Heart left ventricle (tissue), 16 donors: ENCODE measurements at regions not wholly inside any gene's neighbourhood (a gene's known extent, or its start where the extent isn't known, plus 50 kb on each side); places are given as distances from the start of the nearest gene placed in this dataset.

Experiments used
- ATAC-seq, 4 donors: fragments of 200-7000 bp; cut with Tn5 transposase; one replicate each; pipeline ENCODE4 v1.9.1; 2020 to 2022; ENCODE audit warnings: moderate library complexity in 4 of 4, mild to moderate bottlenecking in 3 of 4, moderate number of reproducible peaks in 1 of 4
- DNase-seq, 5 donors: peaks; one replicate each; pipeline ENCODE4 v3.0.0-alpha.2; 2020
- H3K27ac ChIP-seq, 12 donors: fragments of 200-600 bp; sonication (generic) in 4 of 12; one replicate each; pipeline versions ENCODE4 v1.5.0 to v1.8.0; 2016 to 2022; ENCODE audit warnings: mild to moderate bottlenecking in 2 of 12
- H3K27me3 ChIP-seq, 9 donors: fragments of 200-600 bp; sonication (generic) in 2 of 9; one replicate each; pipeline versions ENCODE4 v1.5.1 to v1.8.0; 2016 to 2022; ENCODE audit warnings: mild to moderate bottlenecking in 3 of 9
- H3K36me3 ChIP-seq, 9 donors: fragments of 200-600 bp; sonication (generic) in 2 of 9; one replicate each; pipeline versions ENCODE4 v1.5.0 to v1.8.0; 2018 to 2022; ENCODE audit warnings: mild to moderate bottlenecking in 2 of 9
- H3K4me1 ChIP-seq, 12 donors: fragments of 200-600 bp; sonication (generic) in 4 of 12; one replicate each; pipeline versions ENCODE4 v1.5.0 to v1.8.0; 2016 to 2022; ENCODE audit warnings: mild to moderate bottlenecking in 3 of 12
- H3K4me3 ChIP-seq, 12 donors: fragments of 200-600 bp; sonication (generic) in 4 of 12; one replicate each; pipeline versions ENCODE4 v1.5.0 to v1.8.0; 2017 to 2022; ENCODE audit warnings: mild to moderate bottlenecking in 9 of 12, moderate library complexity in 4 of 12
- H3K9me3 ChIP-seq, 12 donors: fragments of 200-600 bp; sonication (generic) in 4 of 12; one replicate each; pipeline versions ENCODE4 v1.5.0 to v1.8.0; 2016 to 2022; ENCODE audit warnings: mild to moderate bottlenecking in 1 of 12
- POLR2A ChIP-seq, 2 donors: fragments of 450-650 bp; IDR thresholded peaks; one replicate each; pipeline ENCODE4 v1.6.1; 2017; ENCODE audit warnings: antibody characterized with exemption in 2 of 2, mild to moderate bottlenecking in 2 of 2, moderate library complexity in 2 of 2
- WGBS, 4 donors: extraction: QIAGEN DNeasy Blood & Tissue Kit in 2 of 4; methylation state at CpG; one replicate each; pipeline versions ENCODE4 v1.1.5 to v1.1.7; 2013 to 2018; 5-methylcytosine and 5-hydroxymethylcytosine counted together
- intact Hi-C, 10 donors: fragments of 100-400 bp; cut with DNase I; formaldehyde crosslinking; loops; one replicate each; pipeline versions ENCODE4 v1.11.1 to v1.14.2; 2022
- TF ChIP-seq, protein P1 (sequence below), 12 donors: fragments of 200-600 bp; sonication (generic) in 4 of 12; IDR thresholded peaks; one replicate each; pipeline versions ENCODE4 v1.5.0 to v1.8.0; 2018 to 2022; ENCODE audit warnings: antibody characterized with exemption in 12 of 12, mild to moderate bottlenecking in 5 of 12
- donor health status: ischemic (EF 13 %, LVEDD 7.1; RV severe dilation, severe dysfunction).
- donor health status: healthy with polysubstance abuse.
- donor health status: DM: no; HTN: yes; CAD: no.
- donor health status: DM: no; HTN: no; CAD: no.
- donor health status: ischemic (EF 25% LVEDD 6.9; RV normal size, moderate dysfunction).
- donor health status: ischemic (EF 25% LVEDD 5.7; RV mildly dilated, moderate dysfunction).
- donor health status: healthy.
- donor health status: DM: yes; HTN: yes; CAD: no.
- donor health status: ischemic (EF 35%, LVEDD 5.7; RV mildly dilated, moderate dysfunction).
- donor health status: nonischemic (EF 11% LVEDD 7.7; RV severe dilation, severe dysfunction).
- donor health status: DM: yes; HTN: yes; CAD: no.
- donor health status: PGD.
- donor health status: ischemic (EF 29% LVEDD 5.4; RV normal size, mild dysfunction).
- donor health status: nonischemic (EF 23%, LVEDD 6.1; RV moderate dilation, normal function).

DNA sequence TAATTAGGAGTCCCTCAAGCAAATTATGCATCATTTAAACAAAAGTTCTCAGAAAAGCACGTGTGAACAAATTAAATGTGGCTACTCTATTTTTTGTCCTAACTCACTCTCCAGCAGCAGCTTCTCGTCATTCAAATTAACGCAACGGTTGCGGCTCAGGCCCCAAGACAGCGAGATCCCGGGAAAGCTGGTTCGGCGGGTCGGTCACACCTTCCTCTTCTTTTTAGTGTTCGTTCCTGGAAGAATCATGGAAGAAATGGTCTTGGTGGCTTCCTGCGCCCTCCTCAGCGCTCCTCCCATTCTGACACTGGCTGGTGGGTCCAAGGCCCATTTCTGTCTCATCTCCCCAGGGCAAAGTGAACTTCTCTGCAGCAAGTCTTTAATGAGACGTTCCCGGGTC is 382.8 kb upstream of the IRX1 start:
- Histone ChIP-seq H3K9me3 (no peaks in the 10 kb centered on the region), H3K4me3 (no peak overlapping the region), H3K27ac (no peak overlapping the region), H3K36me3 (no peaks in the 10 kb centered on the region), H3K27me3 (peaks cover 0 to 3% (median 0%) of the 10 kb centered on the region in 9 donors), H3K4me1 (no peaks in the 10 kb centered on the region)
- TF ChIP-seq, protein P1, sequence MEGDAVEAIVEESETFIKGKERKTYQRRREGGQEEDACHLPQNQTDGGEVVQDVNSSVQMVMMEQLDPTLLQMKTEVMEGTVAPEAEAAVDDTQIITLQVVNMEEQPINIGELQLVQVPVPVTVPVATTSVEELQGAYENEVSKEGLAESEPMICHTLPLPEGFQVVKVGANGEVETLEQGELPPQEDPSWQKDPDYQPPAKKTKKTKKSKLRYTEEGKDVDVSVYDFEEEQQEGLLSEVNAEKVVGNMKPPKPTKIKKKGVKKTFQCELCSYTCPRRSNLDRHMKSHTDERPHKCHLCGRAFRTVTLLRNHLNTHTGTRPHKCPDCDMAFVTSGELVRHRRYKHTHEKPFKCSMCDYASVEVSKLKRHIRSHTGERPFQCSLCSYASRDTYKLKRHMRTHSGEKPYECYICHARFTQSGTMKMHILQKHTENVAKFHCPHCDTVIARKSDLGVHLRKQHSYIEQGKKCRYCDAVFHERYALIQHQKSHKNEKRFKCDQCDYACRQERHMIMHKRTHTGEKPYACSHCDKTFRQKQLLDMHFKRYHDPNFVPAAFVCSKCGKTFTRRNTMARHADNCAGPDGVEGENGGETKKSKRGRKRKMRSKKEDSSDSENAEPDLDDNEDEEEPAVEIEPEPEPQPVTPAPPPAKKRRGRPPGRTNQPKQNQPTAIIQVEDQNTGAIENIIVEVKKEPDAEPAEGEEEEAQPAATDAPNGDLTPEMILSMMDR (IDR thresholded peaks at IDR 0.05) = no peak
- TF ChIP-seq POLR2A (IDR thresholded peaks at IDR 0.05) = no peak
- DNase-seq = no peak
- WGBS, 4 donors = 82 to 91% (median 87%) methylated on average over 15 of the region's 15 CpGs
- no peak for ATAC-seq
- intact Hi-C loops = no loop called here

DNA sequence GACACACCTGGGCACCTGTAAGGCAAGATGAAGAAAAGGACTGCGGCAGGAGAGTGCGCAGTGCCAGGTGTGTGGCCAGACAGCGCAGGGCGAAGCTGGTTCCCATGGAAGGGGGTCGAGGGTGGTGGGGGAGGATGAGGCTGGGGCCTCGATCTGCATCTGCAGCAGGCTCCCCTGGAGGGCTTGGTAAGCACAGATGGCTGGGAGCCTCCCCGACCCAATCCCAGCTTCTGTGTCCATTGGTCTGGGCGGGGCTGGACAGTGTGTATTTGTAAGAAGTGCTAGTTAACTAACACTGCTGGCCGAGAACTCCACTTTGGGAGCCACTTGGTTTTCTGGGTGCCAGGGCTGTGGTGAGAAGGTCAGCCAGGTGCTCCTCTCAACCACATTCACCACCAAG is 385.1 kb upstream of the IRX1 start:
- intact Hi-C loops = no loop called here
- Histone ChIP-seq H3K4me3 (no peak overlapping the region), H3K27me3 (no peaks in the 10 kb centered on the region), H3K36me3 (no peaks in the 10 kb centered on the region), H3K27ac (no peak overlapping the region), H3K4me1 (no peaks in the 10 kb centered on the region), H3K9me3 (no peaks in the 10 kb centered on the region)
- TF ChIP-seq, protein P1 (IDR thresholded peaks at IDR 0.05) = no peak
- TF ChIP-seq POLR2A (IDR thresholded peaks at IDR 0.05) = no peak
- ATAC-seq (no peak), DNase-seq (no peak)
- WGBS, 4 donors = 64 to 83% (median 69%) methylated on average over 8 to 9 of the region's 9 CpGs

DNA sequence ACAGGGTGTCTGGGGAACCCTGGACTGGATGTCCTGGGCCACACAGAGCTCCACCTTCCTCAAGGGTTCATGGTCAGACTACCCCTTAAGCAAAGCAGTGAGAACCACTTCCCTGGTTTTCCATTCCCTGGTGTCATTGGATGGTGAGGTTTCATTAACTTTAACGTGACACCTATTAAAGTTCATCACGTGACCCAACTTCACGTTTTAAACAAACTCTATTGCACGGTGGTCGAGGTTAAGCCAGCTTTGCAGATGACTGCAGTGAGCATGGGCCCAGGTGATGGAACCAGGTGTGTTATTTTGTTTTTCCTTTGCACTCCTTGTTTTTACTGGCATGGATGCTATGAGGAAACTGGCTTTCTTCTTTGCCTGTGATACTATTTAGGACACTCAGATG is 385.7 kb upstream of the IRX1 start:
- peak in 1 of 5 donors; percentile 6 for DNase-seq
- Histone ChIP-seq H3K9me3 (no peaks in the 10 kb centered on the region), H3K27ac (no peak overlapping the region), H3K36me3 (no peaks in the 10 kb centered on the region), H3K4me1 (no peaks in the 10 kb centered on the region), H3K27me3 (no peaks in the 10 kb centered on the region), H3K4me3 (no peak overlapping the region)
- intact Hi-C loops = no loop called here
- TF ChIP-seq, protein P1 (IDR thresholded peaks at IDR 0.05) = no peak
- no peak for TF ChIP-seq POLR2A (IDR thresholded peaks at IDR 0.05)
- no peak for ATAC-seq
- WGBS, 4 donors = 58 to 77% (median 75%) methylated on average over 5 of the region's 5 CpGs

DNA sequence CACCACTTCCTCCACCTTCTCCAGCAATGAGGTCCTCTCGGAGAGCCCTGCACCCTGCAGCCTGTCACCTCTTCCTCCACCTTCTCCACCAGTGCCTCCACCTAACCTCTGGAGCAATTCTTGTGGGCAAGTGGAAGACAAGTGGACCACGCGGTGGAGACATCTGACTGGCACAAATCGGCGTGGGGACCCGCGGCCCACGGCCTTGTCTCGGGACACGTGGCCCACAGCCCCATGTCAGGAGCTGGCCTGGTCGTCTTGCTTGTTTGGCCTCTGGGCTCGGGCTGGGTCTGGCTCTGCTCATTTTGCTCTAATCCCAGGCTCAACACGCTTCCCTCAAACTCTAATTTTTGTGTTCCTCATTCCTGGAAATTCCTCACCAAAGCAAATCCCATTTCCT is 393.1 kb upstream of the IRX1 start:
- H3K4me1 ChIP-seq = peaks cover 0 to 3% (median 0%) of the 10 kb centered on the region in 12 donors
- no peak for ATAC-seq
- peaks cover 0 to 37% (median 20%) of the 10 kb centered on the region in 9 donors for H3K27me3 ChIP-seq
- H3K9me3 ChIP-seq = peaks cover 0 to 6% (median 0%) of the 10 kb centered on the region in 12 donors
- H3K36me3 ChIP-seq = no peaks in the 10 kb centered on the region
- no peak for DNase-seq
- no peak overlapping the region for H3K4me3 ChIP-seq
- intact Hi-C loops = no loop called here
- 84 to 93% (median 88%) methylated on average over 11 to 13 of the region's 13 CpGs for WGBS, 4 donors
- H3K27ac ChIP-seq = no peak overlapping the region
- TF ChIP-seq, protein P1 (IDR thresholded peaks at IDR 0.05) = no peak
- TF ChIP-seq POLR2A (IDR thresholded peaks at IDR 0.05) = no peak
